Subcutaneous abdominal adipose tissue (tissue), 5 donors: ENCODE measurements at regions not wholly inside any gene's neighbourhood (a gene's known extent, or its start where the extent isn't known, plus 50 kb on each side); places are given as distances from the start of the nearest gene placed in this dataset.

ENCODE experiments used
- H3K27ac ChIP-seq: one replicate; pipeline ENCODE4 v1.7.0; 2013; ENCODE audit warnings: low read depth, mild to moderate bottlenecking, inconsistent platforms, low read length, moderate library complexity
- H3K27me3 ChIP-seq, 5 donors: one replicate each; pipeline ENCODE4 v1.7.0; 2013; ENCODE audit warnings: low read length in 5 of 5, inconsistent platforms in 1 of 5; ENCODE audit not compliant: control insufficient read depth in 5 of 5, insufficient read depth in 4 of 5
- H3K36me3 ChIP-seq, 5 donors: one replicate each; pipeline ENCODE4 v1.7.0; 2013; ENCODE audit warnings: low read length in 5 of 5; ENCODE audit not compliant: control insufficient read depth in 5 of 5, insufficient read depth in 5 of 5
- H3K4me1 ChIP-seq, 5 donors: one replicate each; pipeline ENCODE4 v1.7.0; 2013; ENCODE audit warnings: low read length in 5 of 5, mild to moderate bottlenecking in 3 of 5, moderate library complexity in 1 of 5; ENCODE audit not compliant: control insufficient read depth in 5 of 5, insufficient read depth in 5 of 5
- H3K4me3 ChIP-seq, 5 donors: one replicate each; pipeline ENCODE4 v1.7.0; 2013; ENCODE audit warnings: low read length in 5 of 5, low read depth in 1 of 5
- H3K9ac ChIP-seq, 5 donors: one replicate each; pipeline ENCODE4 v1.7.0; 2013; ENCODE audit warnings: low read length in 5 of 5, mild to moderate bottlenecking in 4 of 5, moderate library complexity in 3 of 5
- H3K9me3 ChIP-seq, 5 donors: one replicate each; pipeline ENCODE4 v1.7.0; 2013; ENCODE audit warnings: low read length in 5 of 5; ENCODE audit not compliant: control insufficient read depth in 5 of 5
- donor health status: healthy.
- donor health status: healthy.
- donor health status: healthy.
- donor health status: healthy.
- donor health status: healthy.

DNA sequence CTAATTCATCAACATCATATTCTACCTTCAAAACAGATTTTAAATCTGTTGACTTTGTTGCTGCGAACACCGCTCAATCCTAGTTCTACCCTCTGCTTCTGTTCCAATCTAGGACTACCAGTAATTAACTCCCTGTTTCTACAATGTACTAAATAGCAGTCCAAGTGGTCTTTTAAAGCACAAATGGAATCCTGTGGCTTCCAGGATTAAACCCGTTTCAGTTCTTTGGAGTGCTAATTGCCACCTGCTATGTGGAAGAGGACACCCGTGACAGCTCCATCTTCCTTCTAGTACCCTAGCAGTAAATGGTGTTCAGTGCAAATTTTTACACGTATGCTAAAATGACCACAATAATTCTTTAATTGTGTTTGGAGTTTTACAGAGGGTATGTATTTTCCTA, 232.1 kb downstream of the TDRD3 start:
- no peaks in the 10 kb centered on the region for H3K36me3 ChIP-seq
- H3K9ac ChIP-seq: no peak overlapping the region
- no peak overlapping the region for H3K27ac ChIP-seq
- H3K4me1 ChIP-seq: no peaks in the 10 kb centered on the region
- H3K9me3 ChIP-seq: no peaks in the 10 kb centered on the region
- peaks cover 0 to 5% (median 3%) of the 10 kb centered on the region in 5 donors for H3K27me3 ChIP-seq
- no peak overlapping the region for H3K4me3 ChIP-seq

DNA sequence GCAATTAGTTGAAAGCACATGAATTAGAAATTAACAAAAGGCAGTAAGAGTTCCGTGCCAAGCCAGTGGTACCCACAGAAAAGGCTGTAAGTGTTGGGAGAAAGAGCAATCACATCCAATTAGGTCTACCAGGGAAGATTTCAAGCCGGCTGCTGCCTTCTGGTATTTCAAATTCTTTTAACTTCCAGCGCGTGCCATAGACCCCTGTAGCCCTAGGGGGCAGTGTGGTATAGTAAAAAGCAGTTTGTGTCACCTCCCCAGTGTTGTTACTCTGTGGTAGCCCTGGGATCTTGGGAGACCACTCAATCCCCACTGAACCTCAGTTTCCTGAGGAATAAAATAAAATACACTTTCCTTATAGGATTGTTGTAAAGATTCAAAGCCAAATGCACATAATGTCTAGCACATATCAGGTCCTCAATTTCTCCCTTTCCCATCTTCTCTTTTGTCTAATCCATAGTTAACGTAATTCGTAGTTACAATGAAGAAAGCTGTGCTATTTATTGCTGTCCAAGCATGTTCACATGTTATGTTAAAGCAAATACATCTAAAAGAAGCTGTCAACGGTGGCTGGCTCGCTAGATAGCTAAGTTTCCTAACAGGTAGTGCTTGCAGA, 230.2 kb downstream of the TDRD3 start:
- Histone ChIP-seq H3K4me3 (no peak overlapping the region), H3K27me3 (peaks cover 0 to 5% (median 3%) of the 10 kb centered on the region in 5 donors), H3K36me3 (no peaks in the 10 kb centered on the region), H3K27ac (no peak overlapping the region), H3K4me1 (no peaks in the 10 kb centered on the region), H3K9me3 (no peaks in the 10 kb centered on the region), H3K9ac (no peak overlapping the region)
